GM19395 (cell line): ENCODE measurements at regions not wholly inside any gene's neighbourhood (a gene's known extent, or its start where the extent isn't known, plus 50 kb on each side); places are given as distances from the start of the nearest gene placed in this dataset.

Source experiments
- ATAC-seq: cut with Tn5 transposase; IDR thresholded peaks from one replicate; pipeline ENCODE4 v1.9.1; 2021; ENCODE audit warnings: mild to moderate bottlenecking, moderate library complexity; ENCODE audit not compliant: unreplicated experiment

DNA sequence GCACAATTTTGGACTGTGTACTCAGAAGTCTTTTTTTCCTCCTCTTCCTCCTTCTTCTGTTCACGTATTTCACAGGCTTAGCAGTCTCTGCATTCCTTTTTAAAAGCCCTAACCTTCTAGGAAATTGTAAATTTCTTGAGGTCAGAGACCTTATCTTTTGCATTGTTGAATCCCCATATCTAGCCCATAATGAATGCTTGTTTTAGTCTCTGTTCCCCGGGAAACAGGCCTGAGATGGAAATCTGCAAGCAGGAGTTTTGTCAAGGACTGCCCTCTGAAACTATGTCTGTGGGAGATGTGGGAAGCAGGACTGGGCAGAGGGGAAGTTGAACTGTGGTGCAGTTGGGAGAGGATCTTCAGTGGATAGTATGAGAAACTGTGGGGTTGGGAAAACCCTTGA is 272.2 kb upstream of the DAB1 start:
- no peak for ATAC-seq

DNA sequence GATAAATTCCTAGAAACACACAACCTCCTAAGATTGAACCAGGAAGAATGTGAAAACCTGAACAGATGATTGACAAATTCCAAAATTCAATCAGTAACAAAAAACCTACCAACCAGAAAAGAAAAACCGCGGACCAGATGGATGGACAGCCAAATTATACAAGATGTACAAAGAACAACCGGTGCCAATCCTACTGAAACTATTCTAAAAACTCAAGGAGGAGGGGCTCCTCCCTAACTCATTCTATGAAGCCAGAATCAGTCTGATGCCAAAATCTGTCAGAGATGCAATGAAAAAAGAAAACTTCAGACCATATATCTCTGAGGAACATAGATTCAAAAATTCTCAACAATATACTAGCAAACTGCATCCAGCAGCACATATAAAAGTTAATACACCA is 262.4 kb upstream of the DAB1 start:
- no peak for ATAC-seq

DNA sequence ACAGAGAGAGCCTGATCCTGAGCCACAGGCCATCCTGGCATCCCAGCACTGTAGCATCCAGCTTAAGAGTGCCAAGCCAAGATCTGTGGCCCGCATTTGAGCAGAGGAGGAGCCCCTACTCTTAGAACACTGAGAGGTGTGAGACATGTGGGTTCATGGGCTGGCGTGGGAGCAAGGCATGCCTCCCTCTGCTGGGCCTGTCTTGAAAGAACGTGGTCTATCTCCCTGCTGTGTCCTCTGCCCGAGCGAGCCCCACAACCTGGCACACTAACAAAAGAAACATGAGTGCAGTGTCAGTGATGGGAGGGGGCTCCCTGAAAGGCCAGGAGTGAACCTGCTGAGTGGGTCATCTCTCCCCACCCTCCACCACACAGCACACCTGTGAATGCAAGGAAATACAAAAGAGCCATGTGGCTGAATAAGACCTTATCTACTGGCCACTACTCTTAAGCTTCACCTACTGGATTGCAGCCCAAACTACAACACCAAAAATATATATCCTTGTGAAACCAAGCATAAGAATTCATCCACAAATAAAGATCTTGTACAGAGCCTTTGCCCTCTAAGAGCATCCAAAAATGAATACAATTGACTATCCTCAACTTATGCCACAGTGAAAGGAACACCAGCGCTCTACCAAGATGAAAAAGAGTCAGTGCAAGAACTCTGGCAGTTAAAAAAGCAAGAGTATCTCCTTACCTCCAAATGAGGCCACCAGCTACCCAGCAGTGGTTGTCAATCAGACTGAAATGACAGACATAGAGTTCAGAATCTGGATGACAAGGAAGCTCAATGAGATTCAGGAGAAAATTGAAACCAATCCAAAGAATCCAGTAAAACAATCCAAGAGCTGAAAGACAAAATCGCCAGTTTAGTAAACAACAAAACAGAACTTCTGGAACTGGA is 259.4 kb upstream of the DAB1 start:
- ATAC-seq = no peak

DNA sequence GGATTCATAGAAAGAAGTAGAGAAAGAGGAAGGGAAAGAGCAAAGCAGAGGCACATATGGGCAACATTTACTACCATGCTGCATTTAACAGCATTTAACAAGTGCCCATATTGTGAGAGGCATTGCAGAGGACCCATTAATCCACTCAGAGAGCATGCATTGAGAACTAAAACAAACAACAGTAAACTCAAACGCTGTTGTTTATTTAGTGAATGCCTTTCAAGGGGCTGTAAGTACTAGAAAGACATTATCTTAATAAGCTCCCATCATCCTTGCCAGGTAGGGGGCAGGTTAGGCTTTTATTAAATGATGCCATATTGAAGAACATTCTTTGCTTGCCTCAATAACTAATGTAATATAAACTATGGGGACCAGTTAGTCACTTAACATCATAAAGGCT is 254.3 kb upstream of the DAB1 start:
- no peak for ATAC-seq

GRCh38 chr1:57675776-57676175 is 251.9 kb upstream of the DAB1 start:
- no peak for ATAC-seq

GRCh38 chr1:57674801-57675200 is 250.9 kb upstream of the DAB1 start:
- no peak for ATAC-seq

- ATAC-seq = no peak
Observed at GRCh38 chr1:57672346-57673140, 248.7 kb upstream of the DAB1 start.

DNA sequence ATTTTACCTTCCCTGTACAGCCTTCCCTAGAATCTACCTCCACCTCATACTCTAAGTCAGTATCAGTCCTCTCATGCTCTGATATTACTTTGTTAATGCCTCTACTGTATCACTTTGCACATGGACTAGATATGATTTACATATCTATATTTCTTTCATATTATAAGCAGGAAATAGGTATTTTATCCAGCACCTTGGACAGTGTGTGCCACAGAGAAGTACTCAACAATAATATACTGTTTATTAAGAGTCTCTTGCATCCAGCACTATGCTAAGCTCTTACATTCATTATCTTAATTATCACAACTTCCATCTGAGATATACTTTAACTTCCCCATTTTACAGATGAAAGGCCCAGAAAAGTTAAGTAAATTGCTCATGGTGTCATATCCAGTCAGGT is 247.9 kb upstream of the DAB1 start:
- no peak for ATAC-seq

- no peak for ATAC-seq
Observed at GRCh38 chr1:57659804-57660203, 235.9 kb upstream of the DAB1 start.

DNA sequence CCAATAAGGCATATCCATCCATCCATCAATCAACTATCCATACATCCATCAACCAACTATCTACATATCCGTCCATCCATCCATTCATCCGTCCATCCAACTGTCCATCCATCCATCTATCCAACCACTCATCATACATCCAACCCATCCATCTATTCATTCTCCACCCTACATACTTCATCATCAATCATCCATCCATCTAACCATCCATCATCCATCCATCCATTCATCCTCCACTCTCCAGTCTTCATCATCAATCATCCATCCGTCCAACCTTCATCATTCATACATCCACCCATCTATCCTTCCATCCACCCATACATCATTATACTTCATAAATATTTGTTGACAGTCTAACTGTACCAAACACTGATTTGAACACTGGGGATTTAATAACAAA is 231.3 kb upstream of the DAB1 start:
- no peak for ATAC-seq

- ATAC-seq = no peak
Observed at GRCh38 chr1:57644667-57645066, 220.8 kb upstream of the DAB1 start.

DNA sequence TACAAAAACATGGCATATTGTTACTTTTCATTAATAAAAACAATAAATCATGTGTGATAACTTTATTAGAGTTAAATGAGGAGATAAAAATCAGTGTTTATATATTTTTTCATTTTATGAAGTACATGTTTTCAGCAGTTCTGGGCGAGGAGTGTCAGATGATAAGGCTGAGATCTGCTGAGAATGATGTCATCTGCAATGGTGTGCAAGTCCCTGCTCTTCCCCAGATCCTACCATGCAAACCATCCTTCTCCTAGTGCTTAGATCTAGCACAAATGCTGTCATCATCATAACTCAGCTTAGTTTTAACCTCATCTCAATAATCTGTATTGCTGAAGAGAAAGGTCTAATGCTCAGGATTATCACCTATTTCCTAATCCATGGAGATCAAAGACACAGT is 214.4 kb upstream of the DAB1 start:
- no peak for ATAC-seq

GRCh38 chr1:57637155-57637554 is 213.3 kb upstream of the DAB1 start:
- no peak for ATAC-seq

GRCh38 chr1:57633881-57634280 is 210.0 kb upstream of the DAB1 start:
- no peak for ATAC-seq

DNA sequence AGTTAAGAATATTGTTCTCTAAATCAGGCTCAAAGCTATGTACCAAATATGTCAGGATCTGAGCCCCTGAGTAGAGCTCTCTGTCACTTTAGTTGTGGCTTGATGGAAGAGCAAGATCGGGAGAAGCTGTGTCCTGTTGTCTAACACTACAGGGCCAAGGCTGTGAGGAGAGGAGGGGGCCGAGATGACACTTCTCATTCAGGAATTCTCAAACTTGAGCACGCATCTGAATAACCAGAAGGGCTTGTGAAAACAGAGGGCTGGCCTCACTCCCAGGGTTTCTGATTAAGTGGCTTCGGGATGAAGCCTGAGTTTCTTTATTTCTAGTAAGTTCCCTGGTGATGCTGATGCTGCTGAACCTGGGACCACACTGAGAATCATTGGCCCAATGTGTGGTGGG is 209.2 kb upstream of the DAB1 start:
- no peak for ATAC-seq

DNA sequence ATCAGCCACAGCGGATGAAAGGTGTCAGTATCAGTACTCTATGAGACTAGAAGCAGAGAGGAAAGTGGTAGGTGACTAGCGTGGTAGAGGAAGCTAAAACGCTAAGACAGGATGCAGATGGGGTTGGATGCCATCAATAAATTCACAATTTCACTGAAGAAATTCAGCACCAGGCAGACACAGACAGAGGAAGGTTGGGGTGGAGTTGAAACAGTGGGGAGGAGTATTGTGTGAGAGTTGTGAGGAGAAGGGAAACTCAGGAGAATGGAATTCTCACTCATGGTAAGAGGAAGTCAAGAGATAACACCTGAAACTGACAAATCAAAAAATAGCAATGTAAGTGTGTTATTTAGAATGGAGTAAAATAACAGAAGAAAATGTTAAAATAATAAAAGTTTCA is 208.5 kb upstream of the DAB1 start:
- ATAC-seq = no peak

GRCh38 chr1:57627612-57628011 is 203.8 kb upstream of the DAB1 start:
- no peak for ATAC-seq

GRCh38 chr1:57623791-57624538 is 200.1 kb upstream of the DAB1 start:
- ATAC-seq = no peak

- no peak for ATAC-seq
Observed at GRCh38 chr1:57623039-57623790, 199.4 kb upstream of the DAB1 start.

- ATAC-seq = no peak
Observed at GRCh38 chr1:57621776-57622175, 197.9 kb upstream of the DAB1 start.

GRCh38 chr1:57620605-57621004 is 196.7 kb upstream of the DAB1 start:
- no peak for ATAC-seq
